HEK293T (cell line): ENCODE measurements at regions not wholly inside any gene's neighbourhood (a gene's known extent, or its start where the extent isn't known, plus 50 kb on each side); places are given as distances from the start of the nearest gene placed in this dataset.
"Not testable (repeated sequence)": the region's sequence is repeated elsewhere in the genome, so short reads cannot be mapped to it uniquely, and the experiment has no call there.

Experiments
- CTCF ChIA-PET: fragments of 350-600 bp; formaldehyde crosslinking; extraction: SDS; loops from one replicate; lab custom pipeline; 2021; ENCODE audit warnings: antibody characterized with exemption, inconsistent platforms; lab: Yijun Ruan, JAX
- POLR2A ChIA-PET: fragments of 350-600 bp; formaldehyde crosslinking; extraction: SDS; loops from one replicate; lab custom pipeline; 2020; ENCODE audit warnings: antibody characterized with exemption, inconsistent platforms; lab: Yijun Ruan, JAX
- DNase-seq: peaks from one replicate; pipeline ENCODE4 v3.0.0; 2012; ENCODE audit warnings: mixed read lengths; ENCODE audit errors: extremely low spot score
- ARNT ChIP-seq: fragments of 450-650 bp; IDR thresholded peaks from 2 replicates; pipeline ENCODE4 v1.6.1; 2017; ENCODE audit warnings: mild to moderate bottlenecking
- BHLHE40 ChIP-seq: fragments of 450-650 bp; IDR thresholded peaks from 2 replicates; pipeline ENCODE4 v1.6.1; 2016; ENCODE audit warnings: mild to moderate bottlenecking, moderate library complexity, borderline replicate concordance
- CTBP1 ChIP-seq: fragments of 450-650 bp; IDR thresholded peaks from 2 replicates; pipeline ENCODE4 v1.6.1; 2016; ENCODE audit warnings: borderline replicate concordance
- ELF4 ChIP-seq: fragments of 450-650 bp; IDR thresholded peaks from 2 replicates; pipeline ENCODE4 v1.6.1; 2017; ENCODE audit warnings: antibody characterized with exemption
- FOXA1 ChIP-seq: fragments of 450-650 bp; IDR thresholded peaks from 2 replicates; pipeline ENCODE4 v1.6.1; 2016; ENCODE audit warnings: mild to moderate bottlenecking
- FOXK2 ChIP-seq: fragments of 450-650 bp; IDR thresholded peaks from 2 replicates; pipeline ENCODE4 v1.6.1; 2016; ENCODE audit warnings: mild to moderate bottlenecking
- FOXM1 ChIP-seq: fragments of 450-650 bp; IDR thresholded peaks from 2 replicates; pipeline ENCODE4 v1.6.1; 2017; ENCODE audit warnings: mild to moderate bottlenecking, borderline replicate concordance
- HDGF ChIP-seq: fragments of 450-650 bp; IDR thresholded peaks from 2 replicates; pipeline ENCODE4 v1.6.1; 2017; ENCODE audit warnings: antibody characterized with exemption, borderline replicate concordance
- L3MBTL2 ChIP-seq: fragments of 450-650 bp; conservative IDR thresholded peaks from 2 replicates; pipeline ENCODE4 v1.6.1; 2016; ENCODE audit warnings: mild to moderate bottlenecking
- LEF1 ChIP-seq: fragments of 450-650 bp; IDR thresholded peaks from 2 replicates; pipeline ENCODE4 v1.6.1; 2017; ENCODE audit warnings: mild to moderate bottlenecking, borderline replicate concordance
- NFRKB ChIP-seq: fragments of 450-650 bp; IDR thresholded peaks from 2 replicates; pipeline ENCODE4 v1.6.1; 2016; ENCODE audit warnings: mild to moderate bottlenecking, moderate library complexity
- SP1 ChIP-seq: fragments of 450-650 bp; IDR thresholded peaks from 2 replicates; pipeline ENCODE4 v1.6.1; 2017
- SUZ12 ChIP-seq: fragments of 450-650 bp; IDR thresholded peaks from 2 replicates; pipeline ENCODE4 v1.6.1; 2016; ENCODE audit warnings: mild to moderate bottlenecking
- TARDBP ChIP-seq: fragments of 450-650 bp; IDR thresholded peaks from 2 replicates; pipeline ENCODE4 v1.6.1; 2016
- ZNF384 ChIP-seq: fragments of 450-650 bp; IDR thresholded peaks from 2 replicates; pipeline ENCODE4 v1.6.1; 2016
- TF ChIP-seq, protein P1 (sequence below): fragments of 450-650 bp; IDR thresholded peaks from 2 replicates; pipeline ENCODE4 v1.6.1; 2016

DNA sequence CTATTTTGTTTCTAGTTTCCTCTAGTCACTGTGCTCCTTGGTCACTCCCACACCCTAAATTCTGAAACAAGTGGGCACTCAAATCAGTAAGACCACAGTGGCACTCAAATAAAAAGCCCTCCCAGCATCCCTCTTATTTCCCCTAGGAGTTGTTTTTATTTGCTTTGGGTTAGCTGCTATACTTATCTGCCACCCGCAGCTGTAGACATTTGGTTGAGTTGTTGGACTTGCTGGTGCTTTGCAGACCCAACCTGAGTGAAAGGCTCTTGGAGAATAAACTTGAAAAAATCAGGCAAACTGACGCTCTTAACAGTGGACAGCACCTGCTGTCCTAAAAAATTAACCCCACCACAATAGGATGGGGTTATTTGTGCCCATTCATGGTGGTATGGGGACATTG lies 203.0 kb downstream of the SPATA31A6 start:
- ChIA-PET CTCF (no interaction called here), POLR2A (no interaction called here)
- TF ChIP-seq FOXA1 (no peak), CTBP1 (no peak), NFRKB (no peak), SP1 (no peak), ARNT (no peak), L3MBTL2 (no peak), BHLHE40 (no peak), ELF4 (no peak), LEF1 (no peak), HDGF (no peak), FOXM1 (no peak), SUZ12 (no peak), TARDBP (no peak), FOXK2 (no peak), ZNF384 (no peak)
- TF ChIP-seq, protein P1, sequence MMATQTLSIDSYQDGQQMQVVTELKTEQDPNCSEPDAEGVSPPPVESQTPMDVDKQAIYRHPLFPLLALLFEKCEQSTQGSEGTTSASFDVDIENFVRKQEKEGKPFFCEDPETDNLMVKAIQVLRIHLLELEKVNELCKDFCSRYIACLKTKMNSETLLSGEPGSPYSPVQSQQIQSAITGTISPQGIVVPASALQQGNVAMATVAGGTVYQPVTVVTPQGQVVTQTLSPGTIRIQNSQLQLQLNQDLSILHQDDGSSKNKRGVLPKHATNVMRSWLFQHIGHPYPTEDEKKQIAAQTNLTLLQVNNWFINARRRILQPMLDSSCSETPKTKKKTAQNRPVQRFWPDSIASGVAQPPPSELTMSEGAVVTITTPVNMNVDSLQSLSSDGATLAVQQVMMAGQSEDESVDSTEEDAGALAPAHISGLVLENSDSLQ = no peak
- DNase-seq = peak; percentile 14

DNA sequence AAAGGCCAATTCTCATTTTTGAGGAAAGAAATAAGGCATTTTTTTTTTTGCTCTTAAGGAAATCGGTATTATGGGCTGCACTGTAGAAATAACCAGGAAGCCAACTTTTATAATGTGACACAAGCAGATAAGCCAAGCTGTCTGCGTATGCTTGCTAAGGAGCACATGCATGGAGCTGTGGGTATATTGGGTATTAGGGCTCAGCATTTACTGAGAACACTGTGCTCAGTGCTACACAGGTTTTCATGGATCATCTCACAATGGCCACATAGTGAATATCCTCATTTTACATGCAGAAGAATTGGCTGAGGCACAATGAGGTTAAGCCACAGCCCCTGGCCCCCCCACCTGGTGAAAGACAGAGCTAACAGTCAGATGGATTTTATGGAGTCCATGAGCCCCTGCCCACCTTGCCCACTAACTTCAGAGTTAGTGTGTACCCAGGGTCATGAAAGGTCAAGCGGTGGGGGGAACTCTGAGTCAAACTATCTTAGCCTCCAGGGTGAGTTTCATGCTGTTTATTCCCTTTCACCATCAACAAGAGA lies 204.8 kb downstream of the SPATA31A6 start:
- TF ChIP-seq ELF4 (no peak), FOXM1 (no peak), TARDBP (no peak), ARNT (no peak)
- CTCF ChIA-PET = no interaction called here
- peak; percentile 15 for DNase-seq
- POLR2A ChIA-PET = no interaction called here

DNA sequence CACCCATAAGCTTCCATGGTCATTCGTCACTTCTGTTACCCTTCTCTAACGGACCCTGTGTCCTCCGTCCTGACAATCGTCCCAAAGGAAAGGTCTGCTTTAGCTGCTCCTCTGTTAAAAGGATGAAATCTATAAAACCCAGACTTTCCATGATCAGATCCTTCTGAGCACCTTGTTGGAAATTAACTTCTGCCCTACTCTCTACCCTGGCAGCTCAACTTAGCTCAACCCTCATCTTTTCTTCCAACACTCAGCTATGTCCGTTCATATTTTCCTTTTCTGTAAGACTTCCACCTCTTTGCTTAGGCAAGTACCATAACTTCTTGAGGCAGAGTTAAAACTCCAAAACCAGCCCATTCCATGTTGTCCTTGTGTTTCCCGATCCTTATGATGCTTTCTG lies 205.4 kb downstream of the SPATA31A6 start:
- CTCF ChIA-PET = no interaction called here
- TF ChIP-seq CTBP1 (no peak), SP1 (no peak), NFRKB (no peak), HDGF (no peak), FOXA1 (no peak), ZNF384 (no peak), FOXK2 (no peak), BHLHE40 (no peak), ARNT (no peak), LEF1 (no peak), ELF4 (no peak), SUZ12 (no peak), L3MBTL2 (no peak), TARDBP (no peak)
- POLR2A ChIA-PET = no interaction called here
- peak; percentile 12 for DNase-seq

DNA sequence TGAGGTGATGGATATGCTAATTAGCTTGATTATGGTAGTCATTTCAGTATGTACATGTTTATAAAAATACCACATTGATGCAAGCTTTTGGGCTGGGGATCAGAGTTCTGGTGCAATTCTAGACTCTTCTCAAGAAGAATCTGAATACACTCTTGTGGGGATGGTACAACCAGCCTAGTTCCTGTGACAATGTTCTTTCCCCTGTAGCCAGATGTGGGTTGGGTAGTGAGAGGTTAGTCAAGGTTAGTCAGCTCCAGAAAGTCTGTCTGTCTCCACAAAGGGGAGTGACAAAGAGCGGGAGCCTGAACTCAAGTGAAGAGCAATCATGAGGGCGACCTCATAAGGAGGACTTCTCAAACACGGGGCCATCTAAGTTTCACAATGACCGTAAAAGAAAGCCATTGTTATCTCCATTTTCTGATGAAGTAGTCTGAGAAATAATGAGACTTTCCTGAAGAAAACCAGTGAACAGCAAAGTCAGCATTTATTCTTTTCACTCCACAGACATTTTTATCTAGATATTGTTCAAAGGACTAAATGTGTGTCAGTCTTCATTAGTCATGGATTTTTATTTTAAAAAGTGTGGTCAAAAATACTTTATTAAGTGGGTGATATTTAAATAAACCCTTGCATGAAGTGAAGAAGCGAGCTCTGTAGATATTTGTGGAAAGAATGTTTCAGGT lies 209.5 kb downstream of the SPATA31A6 start:
- CTCF ChIA-PET, POLR2A ChIA-PET, DNase-seq: not testable (repeated sequence)

DNA sequence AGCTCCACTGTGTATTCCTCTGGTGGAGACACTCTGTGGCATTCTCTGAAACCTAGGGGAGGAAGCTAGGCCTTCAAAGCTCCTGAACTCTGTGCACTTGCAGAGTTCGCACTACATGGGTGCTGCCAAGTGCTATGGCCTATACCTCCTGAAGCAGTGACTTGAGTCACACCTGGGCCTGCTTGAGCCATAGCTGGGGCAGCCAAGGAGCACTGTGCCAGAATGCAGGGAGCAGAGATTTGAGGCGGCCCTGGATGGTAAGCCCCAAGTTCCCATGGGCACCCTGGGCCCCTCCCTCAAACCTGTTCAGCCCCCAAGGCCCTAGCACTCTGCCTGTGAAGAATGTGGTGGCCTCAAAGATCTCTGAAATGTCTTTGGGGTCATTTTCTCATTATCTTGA lies 212.9 kb downstream of the SPATA31A6 start:
- TF ChIP-seq HDGF (no peak), ARNT (no peak), BHLHE40 (no peak), LEF1 (no peak), ELF4 (no peak), CTBP1 (no peak), FOXA1 (no peak), FOXK2 (no peak), L3MBTL2 (no peak), SP1 (no peak), ZNF384 (no peak), FOXM1 (no peak), NFRKB (no peak)
- TF ChIP-seq, protein P1 = no peak
- POLR2A ChIA-PET = no interaction called here
- CTCF ChIA-PET = no interaction called here
- no peak for DNase-seq

DNA sequence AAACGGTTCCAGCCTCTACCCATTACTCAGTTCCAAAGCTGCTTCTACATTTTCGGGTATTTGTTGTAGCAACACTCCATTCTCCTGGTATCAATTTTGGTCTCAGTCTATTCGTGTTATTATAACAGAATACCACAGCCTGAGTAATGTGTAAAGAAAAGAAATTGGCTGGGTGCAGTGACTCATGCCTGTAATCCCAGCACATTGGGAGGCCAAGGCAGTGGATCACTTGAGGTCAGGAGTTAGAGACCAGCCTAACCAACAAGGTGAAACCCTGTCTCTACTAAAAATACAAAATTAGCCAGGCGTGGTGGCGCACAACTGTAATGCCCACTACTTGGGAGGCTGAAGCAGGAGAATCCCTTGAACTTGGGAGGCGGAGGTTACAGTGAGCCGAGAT lies 213.9 kb downstream of the SPATA31A6 start:
- DNase-seq, CTCF ChIA-PET, POLR2A ChIA-PET: not testable (repeated sequence)

DNA sequence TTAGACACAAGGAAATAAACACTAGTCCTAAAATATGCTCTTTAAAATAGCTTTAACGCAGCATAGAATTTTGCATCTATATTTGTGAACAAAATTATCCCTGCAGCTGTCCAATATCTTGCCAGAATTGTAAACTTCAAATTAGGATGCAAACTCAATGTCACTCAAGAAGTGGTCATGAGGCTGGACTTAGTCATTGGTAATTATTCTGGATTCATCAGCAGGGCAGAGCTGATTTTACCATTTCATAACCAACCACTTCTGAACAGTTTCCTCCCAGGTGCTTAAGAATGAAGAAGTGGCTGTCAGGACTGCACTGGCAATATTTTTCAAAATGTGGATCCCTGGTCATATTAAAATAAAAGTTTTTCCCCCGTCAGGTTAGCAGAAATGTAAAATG lies 219.5 kb downstream of the SPATA31A6 start:
- POLR2A ChIA-PET, CTCF ChIA-PET, DNase-seq: not testable (repeated sequence)

DNA sequence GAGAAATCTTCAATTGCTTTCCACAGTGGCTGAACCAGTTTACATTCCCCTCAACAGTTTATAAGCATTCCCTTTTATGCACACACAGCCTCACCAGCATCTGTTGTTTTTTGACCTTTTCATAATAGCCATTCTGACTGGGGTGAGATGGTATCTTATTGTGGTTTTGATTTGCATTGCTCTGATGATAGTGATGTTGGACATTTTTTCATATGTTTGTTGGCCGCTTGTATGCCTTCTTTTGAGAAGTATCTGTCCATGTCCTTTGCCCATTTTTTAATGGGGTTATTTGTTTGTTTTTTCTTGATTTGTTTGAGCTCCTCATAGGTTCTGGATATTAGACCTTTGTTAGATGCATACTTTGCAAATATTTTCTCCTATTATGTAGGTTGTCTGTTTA lies 226.1 kb downstream of the SPATA31A6 start:
- POLR2A ChIA-PET, DNase-seq, CTCF ChIA-PET: not testable (repeated sequence)

DNA sequence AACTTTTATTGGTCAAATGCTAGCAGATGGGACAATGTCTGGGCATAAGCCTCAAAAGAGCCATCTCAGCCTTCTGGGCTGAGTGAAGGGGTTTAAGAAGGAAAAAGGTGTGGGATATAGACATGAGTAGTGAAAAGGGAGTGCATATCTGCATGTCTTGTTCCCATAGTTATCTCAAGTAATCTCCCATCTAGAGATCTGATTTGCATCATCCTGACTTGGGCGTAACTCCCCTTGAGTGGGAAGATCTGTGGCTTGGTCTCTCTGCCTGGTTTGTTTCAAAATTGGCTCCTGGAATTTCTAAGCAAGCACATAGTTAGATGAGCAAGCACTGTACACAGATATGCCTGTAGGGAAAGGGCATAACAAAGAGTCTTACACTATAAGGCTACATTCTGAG lies 228.9 kb downstream of the SPATA31A6 start:
- CTCF ChIA-PET, POLR2A ChIA-PET: not testable (repeated sequence)

DNA sequence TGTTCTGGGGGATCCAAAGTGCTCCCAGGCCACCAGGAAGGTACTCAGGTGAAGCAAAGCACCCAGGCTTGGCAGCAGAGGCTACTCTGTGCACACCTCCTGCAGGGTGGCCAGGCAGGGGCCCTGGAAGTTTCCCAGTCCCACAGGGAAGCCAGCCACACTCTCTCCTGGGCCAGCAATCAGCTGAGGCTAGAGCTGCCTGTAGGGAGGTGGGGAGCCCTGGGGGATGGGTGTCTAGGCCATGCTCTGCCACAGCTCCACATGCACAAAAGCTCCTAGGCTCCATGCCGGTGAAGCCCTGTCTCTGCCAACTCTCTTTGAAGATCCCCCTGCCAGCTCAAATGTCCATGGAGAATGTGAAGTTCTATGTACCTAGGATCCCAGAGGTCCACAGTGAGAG lies 231.4 kb downstream of the SPATA31A6 start:
- CTCF ChIA-PET, DNase-seq, POLR2A ChIA-PET: not testable (repeated sequence)

More for the DNA sequence above, 228.9 kb downstream of the SPATA31A6 start:
- DNase-seq = not testable (repeated sequence)

DNA sequence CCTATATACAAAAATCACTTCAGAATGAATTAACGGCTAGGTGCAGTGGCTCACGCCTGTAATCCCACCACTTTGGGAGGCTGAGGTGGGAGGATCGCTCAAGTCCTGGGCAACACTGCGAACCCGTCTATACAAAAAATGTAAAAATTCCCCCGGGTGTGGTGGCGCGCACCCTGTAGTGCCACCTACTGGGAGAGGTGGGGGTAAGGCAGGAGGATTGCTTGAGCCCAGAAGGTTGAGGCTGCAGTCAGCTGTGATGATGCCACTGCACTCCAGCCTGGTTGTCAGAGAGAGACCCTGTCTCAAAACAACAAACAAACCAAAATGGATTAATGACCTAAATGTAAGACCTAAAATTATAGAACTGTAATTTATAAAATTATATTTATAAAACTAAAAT lies 236.2 kb downstream of the SPATA31A6 start:
- DNase-seq, POLR2A ChIA-PET, CTCF ChIA-PET: not testable (repeated sequence)

DNA sequence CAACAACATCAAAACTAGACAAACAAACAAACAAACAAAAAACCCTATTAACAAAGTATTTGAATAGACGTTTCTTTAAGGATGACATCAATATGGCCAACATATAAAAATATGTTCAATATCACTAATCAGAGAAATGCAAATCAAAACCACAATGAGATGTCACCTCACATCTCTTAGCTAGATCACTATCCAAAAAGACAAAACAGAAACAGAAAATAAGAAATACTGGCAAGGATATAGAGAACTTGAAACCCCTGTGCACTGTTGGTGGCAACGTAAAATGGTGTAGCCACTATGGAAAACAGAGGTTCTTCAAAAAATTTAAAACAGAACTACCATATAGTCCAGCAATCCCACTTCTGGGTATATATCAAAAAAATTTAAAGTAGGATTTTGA lies 236.9 kb downstream of the SPATA31A6 start:
- DNase-seq, POLR2A ChIA-PET, CTCF ChIA-PET: not testable (repeated sequence)

DNA sequence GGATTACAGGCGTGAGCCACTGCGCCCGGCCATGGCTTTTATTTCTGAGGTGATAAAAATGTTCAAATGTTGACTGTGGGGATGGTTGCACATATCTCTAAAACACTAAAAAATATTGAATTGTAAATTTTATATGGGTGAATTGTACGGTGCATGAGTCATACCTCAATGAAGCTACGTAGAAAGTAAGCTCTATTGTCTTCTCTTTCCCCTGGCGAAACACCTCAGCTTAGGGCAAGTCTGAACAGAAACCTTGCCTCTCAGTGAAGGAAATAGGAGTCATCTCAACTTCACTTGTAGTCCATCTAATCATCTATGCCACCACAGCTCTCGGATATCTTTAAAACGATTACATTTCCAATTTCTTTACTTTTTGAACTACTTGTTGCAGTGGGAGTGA lies 238.2 kb downstream of the SPATA31A6 start:
- CTCF ChIA-PET, POLR2A ChIA-PET, DNase-seq: not testable (repeated sequence)
